Caco-2 (cell line): ENCODE measurements at regions not wholly inside any gene's neighbourhood (a gene's known extent, or its start where the extent isn't known, plus 50 kb on each side); places are given as distances from the start of the nearest gene placed in this dataset.

ENCODE experiments used
- BruUV-seq: library from RNA; stranded (reverse); fragments of 400-500 nt; replicated peaks from 2 replicates; lab custom pipeline; 2021; lab: Mats Ljungman, UMichigan
- CTCF ChIA-PET: fragments of 300-600 bp; sonication (Branson Sonifier 250); formaldehyde crosslinking; loops from one replicate; lab custom pipeline; 2022; ENCODE audit warnings: antibody characterized with exemption; lab: Charles Lee
- POLR2A ChIA-PET: fragments of 300-600 bp; sonication (Branson Sonifier 250); formaldehyde crosslinking; loops from one replicate; lab custom pipeline; 2022; ENCODE audit warnings: antibody characterized with exemption; lab: Charles Lee
- DNase-seq, 2 experiments: peaks; one replicate each; pipeline versions ENCODE4 v3.0.0 to v3.0.0-alpha.2; 2020 to 2022
- H3K27me3 ChIP-seq: replicated peaks from 2 replicates; pipeline ENCODE4 v1.6.0; 2011; ENCODE audit warnings: low read length; ENCODE audit not compliant: control insufficient read depth, insufficient read depth
- H3K36me3 ChIP-seq: 2 replicates; pipeline ENCODE4 v1.5.1; 2011; ENCODE audit warnings: low read length; ENCODE audit not compliant: control insufficient read depth, insufficient read depth
- H3K4me1 ChIP-seq: fragments of 250-450 bp; sonication (Bioruptor Pico); 2 replicates; pipeline ENCODE4 v1.5.1; 2020; ENCODE audit warnings: mild to moderate bottlenecking
- H3K4me3 ChIP-seq: 2 replicates; pipeline ENCODE4 v1.5.1; 2011; ENCODE audit warnings: low read depth, mild to moderate bottlenecking, control low read depth, low read length
- H3K9me3 ChIP-seq: fragments of 250-450 bp; sonication (Bioruptor Pico); 2 replicates; pipeline ENCODE4 v1.5.1; 2020; ENCODE audit warnings: mild to moderate bottlenecking, moderate library complexity
- H3K27ac Mint-ChIP-seq: one replicate; pipeline ENCODE4 v1.8.0; 2022; ENCODE audit warnings: mixed read lengths; ENCODE audit not compliant: unreplicated experiment
- H3K27me3 Mint-ChIP-seq: one replicate; pipeline ENCODE4 v1.8.0; 2022; ENCODE audit warnings: mixed read lengths; ENCODE audit not compliant: insufficient read depth, unreplicated experiment
- H3K36me3 Mint-ChIP-seq: one replicate; pipeline ENCODE4 v1.8.0; 2022; ENCODE audit warnings: mild to moderate bottlenecking, mixed read lengths; ENCODE audit not compliant: insufficient read depth, unreplicated experiment
- H3K4me1 Mint-ChIP-seq: one replicate; pipeline ENCODE4 v1.8.0; 2022; ENCODE audit warnings: low read depth, mixed read lengths; ENCODE audit not compliant: unreplicated experiment
- H3K4me3 Mint-ChIP-seq: one replicate; pipeline ENCODE4 v1.8.0; 2022; ENCODE audit warnings: mild to moderate bottlenecking, moderate library complexity, mixed read lengths; ENCODE audit not compliant: unreplicated experiment
- H3K9me3 Mint-ChIP-seq: one replicate; pipeline ENCODE4 v1.8.0; 2022; ENCODE audit warnings: mixed read lengths; ENCODE audit not compliant: unreplicated experiment
- CTCF ChIP-seq, 2 experiments: fragments of 200-600 bp in 1 of 2; IDR thresholded peaks; 1 replicate in 1 of 2; 2 replicates in 1 of 2; pipeline versions ENCODE4 v1.5.1 to v1.8.0; 2011 to 2022; ENCODE audit warnings: antibody characterized with exemption in 1 of 2, control low read depth in 1 of 2, inconsistent platforms in 1 of 2, low read depth in 1 of 2, low read length in 1 of 2, mild to moderate bottlenecking in 1 of 2, moderate library complexity in 1 of 2; ENCODE audit not compliant: insufficient read depth in 1 of 2, severe bottlenecking in 1 of 2, unreplicated experiment in 1 of 2
- intact Hi-C: fragments of 100-400 bp; cut with micrococcal nuclease; formaldehyde crosslinking; loops from one replicate; pipeline ENCODE4 v1.10.0; 2022; ENCODE audit not compliant: unreplicated experiment

GRCh38 chr1:201741763-201742342 is 87.1 kb upstream of the IPO9 start:
- no peaks in the 10 kb centered on the region; the same call in 1 of the 2 replicates for H3K27me3 ChIP-seq
- no peaks in the 10 kb centered on the region for H3K36me3 ChIP-seq
- H3K36me3 Mint-ChIP-seq, result no peaks in the 10 kb centered on the region
- H3K4me3 Mint-ChIP-seq, result no peak overlapping the region
- DNase-seq, result no peak
- H3K27me3 Mint-ChIP-seq, result peaks cover 8% of the 10 kb centered on the region
- ChIA-PET POLR2A (no interaction called here), CTCF (interaction anchor here (1.6 kb wide), 1 partner anchor 52 kb away, joined by 6 read pairs; no protein-coding TSS in a partner anchor)
- H3K4me1 Mint-ChIP-seq, result no peaks in the 10 kb centered on the region
- H3K4me1 ChIP-seq, result peaks cover 4% of the 10 kb centered on the region; the same call in 1 of the 2 replicates
- no TSS peak for BruUV-seq
- H3K27ac Mint-ChIP-seq, result no peak overlapping the region
- intact Hi-C loops, result no loop called here
- H3K4me3 ChIP-seq, result no peak overlapping the region
- no peaks in the 10 kb centered on the region for H3K9me3 Mint-ChIP-seq
- H3K9me3 ChIP-seq, result no peaks in the 10 kb centered on the region
- no peak for TF ChIP-seq CTCF (IDR thresholded peaks at IDR 0.05; ENCODE audit: insufficient read depth in 1 of 2, low read depth in 1 of 2, low read length in 1 of 2, severe bottlenecking in 1 of 2, unreplicated experiment in 1 of 2)

DNA sequence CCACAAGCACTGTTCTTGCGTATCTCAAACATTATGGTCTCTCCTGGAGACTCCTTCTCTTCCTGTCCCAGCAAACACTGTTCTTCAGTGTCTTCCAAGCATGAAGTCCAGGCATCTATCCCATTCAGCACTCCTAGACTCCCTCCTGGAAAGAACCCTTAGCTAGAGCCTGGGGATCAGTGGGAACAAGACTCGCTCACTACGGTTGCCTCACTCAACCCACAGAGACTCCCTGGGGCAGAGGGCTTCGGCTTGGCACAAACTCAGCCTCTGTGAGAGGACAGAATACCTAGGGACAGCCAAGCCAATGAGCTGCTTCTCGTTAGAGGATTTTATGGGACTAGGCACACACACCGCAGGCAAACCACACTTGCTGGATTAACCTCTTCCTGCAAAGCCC is 86.5 kb upstream of the IPO9 start:
- Histone ChIP-seq H3K4me1 (peaks cover 4% of the 10 kb centered on the region; the same call in 1 of the 2 replicates), H3K9me3 (no peaks in the 10 kb centered on the region), H3K36me3 (no peaks in the 10 kb centered on the region), H3K27me3 (no peaks in the 10 kb centered on the region; the same call in 1 of the 2 replicates), H3K4me3 (no peak overlapping the region)
- no peak for TF ChIP-seq CTCF (IDR thresholded peaks at IDR 0.05; ENCODE audit: insufficient read depth in 1 of 2, low read depth in 1 of 2, low read length in 1 of 2, severe bottlenecking in 1 of 2, unreplicated experiment in 1 of 2)
- H3K27ac Mint-ChIP-seq, result no peak overlapping the region
- H3K9me3 Mint-ChIP-seq, result no peaks in the 10 kb centered on the region
- no TSS peak for BruUV-seq
- no peak overlapping the region for H3K4me3 Mint-ChIP-seq
- intact Hi-C loops, result no loop called here
- peaks cover 8% of the 10 kb centered on the region for H3K27me3 Mint-ChIP-seq
- POLR2A ChIA-PET, result no interaction called here
- DNase-seq, result no peak
- CTCF ChIA-PET, result interaction anchor here (1.6 kb wide), 1 partner anchor 52 kb away, joined by 6 read pairs; no protein-coding TSS in a partner anchor
- no peaks in the 10 kb centered on the region for H3K4me1 Mint-ChIP-seq
- no peaks in the 10 kb centered on the region for H3K36me3 Mint-ChIP-seq

GRCh38 chr1:201742955-201743805 is 85.8 kb upstream of the IPO9 start:
- ChIA-PET POLR2A (no interaction called here), CTCF (no interaction called here)
- Mint-ChIP-seq H3K27me3 (peaks cover 8% of the 10 kb centered on the region), H3K4me3 (no peak overlapping the region), H3K9me3 (no peaks in the 10 kb centered on the region), H3K4me1 (no peaks in the 10 kb centered on the region), H3K36me3 (no peaks in the 10 kb centered on the region), H3K27ac (no peak overlapping the region)
- Histone ChIP-seq H3K4me1 (peaks cover 4% of the 10 kb centered on the region; the same call in 1 of the 2 replicates), H3K36me3 (no peaks in the 10 kb centered on the region), H3K9me3 (no peaks in the 10 kb centered on the region), H3K27me3 (no peaks in the 10 kb centered on the region; the same call in 1 of the 2 replicates), H3K4me3 (no peak overlapping the region)
- TF ChIP-seq CTCF (IDR thresholded peaks at IDR 0.05; ENCODE audit: insufficient read depth in 1 of 2, low read depth in 1 of 2, low read length in 1 of 2, severe bottlenecking in 1 of 2, unreplicated experiment in 1 of 2), result no peak
- DNase-seq, result no peak
- intact Hi-C loops, result no loop called here
- no TSS peak for BruUV-seq
